ENCODE measurements at regions not wholly inside any gene's neighbourhood (a gene's known extent, or its start where the extent isn't known, plus 50 kb on each side); places are given as distances from the start of the nearest gene placed in this dataset.
"Not testable (repeated sequence)": the region's sequence is repeated elsewhere in the genome, so short reads cannot be mapped to it uniquely, and the experiment has no call there.

- in situ Hi-C loops (cut with HindIII; ENCODE audit: low pct_ligation_motif_present, low pct_unique_long_range_greater_than_20kb, low sequenced_read_pairs), result no loop called here
- no peak for DNase-seq
These were observed 393.7 kb downstream of the PIK3C3 start for GRCh38 chr18:42348722-42349121.

DNA sequence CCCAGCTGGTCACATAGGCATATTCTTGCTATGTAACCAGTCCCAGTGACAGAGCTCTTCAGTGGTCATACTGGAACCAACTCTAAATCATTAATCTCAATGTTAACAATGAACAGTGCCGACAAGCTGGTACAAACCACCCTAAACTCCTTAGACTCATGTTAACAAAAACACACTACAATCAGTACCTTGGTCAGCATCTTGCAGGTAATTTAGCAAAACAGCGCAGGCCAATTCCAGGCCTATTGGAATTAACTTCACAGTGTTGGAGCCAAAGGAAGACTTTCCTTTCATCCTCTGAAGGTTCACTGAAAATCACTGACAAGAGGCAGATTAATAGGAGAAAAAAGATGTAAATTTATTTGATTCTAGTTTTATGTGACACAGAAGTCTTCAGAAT is 396.4 kb downstream of the PIK3C3 start:
- DNase-seq, result no peak
- in situ Hi-C loops (cut with HindIII; ENCODE audit: low pct_ligation_motif_present, low pct_unique_long_range_greater_than_20kb, low sequenced_read_pairs), result no loop called here

DNA sequence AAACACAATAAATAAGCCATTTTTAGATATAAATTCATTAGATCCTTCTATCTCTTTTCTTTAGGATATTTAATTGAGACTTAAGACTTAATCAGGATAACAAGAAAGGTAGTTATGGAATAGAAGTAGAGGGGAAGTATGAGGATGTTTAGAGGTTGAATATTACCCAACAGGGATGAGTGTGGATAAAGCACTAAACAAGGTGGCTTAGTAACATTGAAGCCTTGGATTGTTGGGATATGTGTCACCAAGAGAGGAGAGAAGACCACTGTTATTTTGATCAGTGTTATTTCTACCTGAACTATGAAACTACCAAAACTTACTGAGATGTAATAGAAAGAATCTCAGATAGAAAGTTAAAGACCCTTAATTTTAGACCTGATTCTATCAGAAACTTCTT is 405.7 kb downstream of the PIK3C3 start:
- in situ Hi-C loops (cut with HindIII; ENCODE audit: low pct_ligation_motif_present, low pct_unique_long_range_greater_than_20kb, low sequenced_read_pairs), result no loop called here
- DNase-seq, result no peak

DNA sequence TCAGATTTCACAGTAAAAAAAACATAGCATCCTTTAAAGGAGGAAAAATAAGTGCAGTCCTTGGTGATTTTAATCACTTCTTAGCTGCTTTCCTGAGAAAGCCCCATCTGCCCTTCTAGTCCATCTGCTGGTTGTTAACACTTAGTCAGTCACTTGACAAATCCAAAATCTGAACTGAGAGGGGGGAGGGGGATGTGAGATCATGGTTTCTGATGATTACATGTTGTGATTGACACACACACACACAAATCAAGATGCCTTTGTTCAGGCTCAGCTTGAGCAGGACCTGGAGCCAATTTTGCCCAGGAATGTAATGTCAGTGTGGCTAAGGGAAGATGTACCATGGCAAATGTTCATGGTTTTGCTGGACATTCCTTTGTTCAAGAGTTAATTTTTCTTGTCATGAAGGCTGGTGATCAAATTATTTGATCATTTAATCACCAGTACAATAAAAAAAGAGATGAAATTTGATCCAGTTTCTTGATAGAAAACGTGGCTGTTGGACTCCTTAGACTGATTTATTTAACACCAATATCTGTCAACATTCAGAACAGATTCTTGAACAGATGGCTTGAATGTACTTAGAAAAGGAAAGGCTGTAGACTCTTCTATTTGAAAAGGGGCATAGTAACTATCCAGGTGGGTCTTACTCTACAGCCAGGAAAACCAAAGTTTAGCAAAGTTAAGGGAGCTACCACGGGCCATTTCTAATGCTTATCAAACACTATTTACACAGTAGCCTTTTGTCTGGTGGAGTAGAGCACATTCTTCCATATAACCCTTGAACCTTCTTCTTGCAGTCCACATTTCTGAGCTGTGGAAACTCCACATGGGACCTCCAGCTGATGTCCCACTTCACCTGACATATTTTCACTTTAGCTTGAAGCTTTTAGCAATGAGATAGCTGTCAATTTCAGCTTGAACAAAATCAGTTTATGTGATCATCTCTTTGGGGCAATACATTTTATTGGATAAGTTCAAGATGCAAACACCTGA is 408.7 kb downstream of the PIK3C3 start:
- no peak for DNase-seq
- in situ Hi-C loops (cut with HindIII; ENCODE audit: low pct_ligation_motif_present, low pct_unique_long_range_greater_than_20kb, low sequenced_read_pairs), result no loop called here

- in situ Hi-C loops (cut with HindIII; ENCODE audit: low pct_ligation_motif_present, low pct_unique_long_range_greater_than_20kb, low sequenced_read_pairs), result no loop called here
- DNase-seq, result no peak
These were observed 409.7 kb downstream of the PIK3C3 start for GRCh38 chr18:42364766-42365165.

DNA sequence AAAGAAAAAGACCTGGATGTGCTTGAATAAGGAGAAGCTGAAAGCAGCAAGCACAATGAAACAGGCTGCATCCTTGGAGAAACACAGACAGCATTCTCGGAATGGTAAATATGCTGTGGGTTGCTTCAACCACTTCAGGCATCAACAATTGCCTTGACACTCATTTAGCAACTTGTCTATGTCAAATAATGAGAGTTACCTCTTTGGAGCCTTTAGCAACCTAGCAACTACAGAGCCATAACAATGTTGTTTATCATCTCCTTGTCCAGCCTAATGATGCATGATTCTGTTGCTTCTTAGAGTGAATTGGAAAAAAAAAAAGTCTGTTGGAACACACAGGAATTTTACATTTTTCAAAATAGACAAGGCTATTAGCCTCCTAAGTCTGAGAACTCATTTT is 410.6 kb downstream of the PIK3C3 start:
- in situ Hi-C loops (cut with HindIII; ENCODE audit: low pct_ligation_motif_present, low pct_unique_long_range_greater_than_20kb, low sequenced_read_pairs), result no loop called here
- DNase-seq, result no peak

DNA sequence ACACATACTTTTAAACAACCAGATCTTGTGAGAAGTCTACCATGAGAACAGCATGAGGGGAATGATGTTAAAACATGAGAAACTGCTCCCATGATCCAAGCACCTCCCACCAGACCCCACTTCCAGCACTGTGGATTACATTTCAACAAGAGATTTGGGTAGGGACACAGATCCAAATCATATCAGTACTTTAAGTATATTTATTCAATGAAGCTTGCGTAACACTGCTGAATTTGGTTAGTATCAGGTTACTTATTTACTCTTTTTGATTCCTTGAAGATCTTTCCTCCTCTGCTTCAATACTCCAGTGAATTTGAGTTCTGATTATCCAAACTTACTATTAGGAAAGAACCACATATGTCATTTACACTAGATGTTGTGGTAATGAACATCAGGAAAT is 418.6 kb downstream of the PIK3C3 start:
- no peak for DNase-seq
- in situ Hi-C loops (cut with HindIII; ENCODE audit: low pct_ligation_motif_present, low pct_unique_long_range_greater_than_20kb, low sequenced_read_pairs), result no loop called here

GRCh38 chr18:42374961-42375360 is 419.9 kb downstream of the PIK3C3 start:
- DNase-seq, result no peak
- in situ Hi-C loops (cut with HindIII; ENCODE audit: low pct_ligation_motif_present, low pct_unique_long_range_greater_than_20kb, low sequenced_read_pairs), result no loop called here

- in situ Hi-C loops (cut with HindIII; ENCODE audit: low pct_ligation_motif_present, low pct_unique_long_range_greater_than_20kb, low sequenced_read_pairs); DNase-seq: not testable (repeated sequence)
These were observed 423.8 kb downstream of the PIK3C3 start for GRCh38 chr18:42378854-42379253.

GRCh38 chr18:42381236-42381635 is 426.2 kb downstream of the PIK3C3 start:
- DNase-seq; in situ Hi-C loops (cut with HindIII; ENCODE audit: low pct_ligation_motif_present, low pct_unique_long_range_greater_than_20kb, low sequenced_read_pairs): not testable (repeated sequence)

GRCh38 chr18:42392416-42392815 is 437.4 kb downstream of the PIK3C3 start:
- in situ Hi-C loops (cut with HindIII; ENCODE audit: low pct_ligation_motif_present, low pct_unique_long_range_greater_than_20kb, low sequenced_read_pairs), result no loop called here
- DNase-seq, result no peak

DNA sequence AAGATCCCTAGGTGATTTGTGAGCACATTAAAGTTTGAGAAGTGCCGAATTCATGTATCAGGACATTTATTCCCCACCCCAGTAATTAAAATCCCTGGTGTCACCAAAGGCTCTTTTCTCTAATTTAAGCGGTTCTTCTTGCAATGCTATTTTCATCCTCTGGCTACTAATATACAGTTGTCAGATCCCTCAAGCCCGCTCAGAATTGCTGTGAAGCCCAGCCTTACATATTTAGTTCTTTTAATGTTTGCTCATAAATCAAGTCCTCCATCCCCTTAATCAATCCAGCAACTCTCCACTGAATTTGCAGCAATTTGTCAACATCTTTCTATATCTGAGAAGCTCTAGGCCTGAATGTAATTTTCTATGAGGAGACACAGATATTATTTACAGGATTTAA is 437.9 kb downstream of the PIK3C3 start:
- in situ Hi-C loops (cut with HindIII; ENCODE audit: low pct_ligation_motif_present, low pct_unique_long_range_greater_than_20kb, low sequenced_read_pairs), result no loop called here
- no peak for DNase-seq

DNA sequence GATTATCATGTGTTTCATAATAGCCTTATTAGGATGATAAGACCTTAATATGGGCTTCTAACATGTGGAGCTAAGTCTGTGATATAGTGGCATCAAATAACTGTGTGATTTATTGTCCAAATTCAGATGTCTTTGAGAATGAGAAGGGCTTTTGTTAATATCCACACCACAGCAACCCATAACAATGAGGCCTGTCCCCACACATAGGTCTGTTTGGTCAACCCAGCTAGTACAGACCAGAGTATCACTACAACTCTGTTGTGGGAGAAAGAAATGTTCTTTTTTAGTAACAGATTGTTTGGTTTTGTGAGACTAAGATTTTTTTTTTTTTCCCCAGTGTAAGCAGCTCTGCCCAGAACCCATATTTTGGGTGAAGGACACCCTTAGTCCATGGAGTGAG is 439.2 kb downstream of the PIK3C3 start:
- in situ Hi-C loops (cut with HindIII; ENCODE audit: low pct_ligation_motif_present, low pct_unique_long_range_greater_than_20kb, low sequenced_read_pairs), result no loop called here
- DNase-seq, result no peak

DNA sequence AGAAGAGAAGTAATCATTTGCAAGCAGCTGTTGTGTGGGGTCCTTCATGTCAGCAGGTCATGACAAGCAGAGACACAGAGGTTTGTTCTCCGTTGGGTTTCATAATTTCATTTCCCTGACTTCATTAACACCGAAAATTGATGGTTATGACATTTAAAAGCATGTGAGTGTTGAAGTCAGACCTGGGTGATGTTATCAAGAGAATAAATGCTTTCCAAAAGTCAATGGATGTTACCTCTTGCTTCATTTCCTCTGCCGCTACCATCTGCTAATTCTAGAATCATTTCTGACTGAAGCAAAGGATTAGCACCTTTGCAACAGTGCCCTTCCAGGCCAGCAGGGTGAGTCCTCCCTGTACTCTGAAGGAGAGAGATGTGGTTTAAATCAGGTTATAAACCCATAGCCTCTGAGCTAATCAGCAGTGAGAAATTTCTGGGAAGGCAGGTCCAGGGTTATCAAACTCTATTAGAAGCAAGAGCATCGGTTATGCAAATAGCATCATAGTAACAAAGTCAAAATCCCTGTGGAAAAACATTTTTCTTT is 446.2 kb downstream of the PIK3C3 start:
- no peak for DNase-seq
- in situ Hi-C loops (cut with HindIII; ENCODE audit: low pct_ligation_motif_present, low pct_unique_long_range_greater_than_20kb, low sequenced_read_pairs), result no loop called here

- in situ Hi-C loops (cut with HindIII; ENCODE audit: low pct_ligation_motif_present, low pct_unique_long_range_greater_than_20kb, low sequenced_read_pairs), result no loop called here
- DNase-seq, result no peak
These were observed 449.1 kb downstream of the PIK3C3 start for GRCh38 chr18:42404151-42404550.

- DNase-seq, result no peak
- in situ Hi-C loops (cut with HindIII; ENCODE audit: low pct_ligation_motif_present, low pct_unique_long_range_greater_than_20kb, low sequenced_read_pairs), result no loop called here
These were observed 454.0 kb downstream of the PIK3C3 start for GRCh38 chr18:42409005-42409404.

GRCh38 chr18:42412281-42412680 is 457.2 kb downstream of the PIK3C3 start:
- no peak for DNase-seq
- in situ Hi-C loops (cut with HindIII; ENCODE audit: low pct_ligation_motif_present, low pct_unique_long_range_greater_than_20kb, low sequenced_read_pairs), result no loop called here

- peak; percentile 60 for DNase-seq
- in situ Hi-C loops (cut with HindIII; ENCODE audit: low pct_ligation_motif_present, low pct_unique_long_range_greater_than_20kb, low sequenced_read_pairs), result no loop called here
These were observed 457.9 kb downstream of the PIK3C3 start for GRCh38 chr18:42412896-42413295.

DNA sequence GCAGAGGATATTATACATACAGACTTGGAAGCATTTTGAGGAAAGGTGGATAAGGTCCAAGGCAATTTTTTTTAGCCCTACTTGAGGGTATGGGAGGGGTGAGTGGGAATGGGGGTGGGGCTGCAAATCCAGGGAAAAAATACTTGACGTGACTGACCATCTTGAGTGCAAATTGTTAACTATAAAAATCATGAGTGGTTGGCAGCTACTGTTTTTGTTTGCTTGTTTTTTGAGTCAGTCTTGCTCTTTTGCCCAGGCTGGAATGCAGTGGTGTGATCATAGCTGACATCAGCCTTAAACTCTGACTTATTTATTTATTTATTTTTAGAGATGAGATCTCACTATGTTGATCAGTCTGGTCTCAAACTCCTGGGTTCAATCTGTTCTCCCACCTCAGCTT is 458.8 kb downstream of the PIK3C3 start:
- DNase-seq, result no peak
- in situ Hi-C loops (cut with HindIII; ENCODE audit: low pct_ligation_motif_present, low pct_unique_long_range_greater_than_20kb, low sequenced_read_pairs), result no loop called here

Data from ACHN (cell line).